ENCODE measurements at regions not wholly inside any gene's neighbourhood (a gene's known extent, or its start where the extent isn't known, plus 50 kb on each side); places are given as distances from the start of the nearest gene placed in this dataset.

DNA sequence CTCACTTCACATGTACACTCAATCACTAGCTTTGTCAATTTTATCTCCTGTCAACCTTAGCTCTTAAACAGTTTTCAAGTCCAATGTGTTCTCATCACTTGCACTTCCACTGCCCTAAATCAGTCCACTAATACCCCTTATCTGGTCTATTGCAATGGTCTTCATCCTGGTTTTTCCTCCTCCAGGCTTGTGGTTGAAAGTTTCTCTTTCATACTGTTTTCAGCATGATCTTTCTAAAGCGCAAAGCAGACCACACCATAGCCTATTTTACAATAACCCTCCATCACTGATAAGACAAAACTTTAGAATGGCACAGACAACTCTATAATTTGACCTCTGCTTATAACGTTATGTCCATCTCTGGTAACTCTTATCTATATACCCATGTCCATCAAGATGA is 62.0 kb upstream of the DDHD1 start:
- no peaks in the 10 kb centered on the region for H3K27me3 ChIP-seq
- no peak overlapping the region for H3K27ac ChIP-seq
- H3K9me3 ChIP-seq = no peaks in the 10 kb centered on the region
- H3K4me3 ChIP-seq = no peak overlapping the region
- intact Hi-C loops (cut with DNase I) = no loop called here
- TF ChIP-seq, protein P1, sequence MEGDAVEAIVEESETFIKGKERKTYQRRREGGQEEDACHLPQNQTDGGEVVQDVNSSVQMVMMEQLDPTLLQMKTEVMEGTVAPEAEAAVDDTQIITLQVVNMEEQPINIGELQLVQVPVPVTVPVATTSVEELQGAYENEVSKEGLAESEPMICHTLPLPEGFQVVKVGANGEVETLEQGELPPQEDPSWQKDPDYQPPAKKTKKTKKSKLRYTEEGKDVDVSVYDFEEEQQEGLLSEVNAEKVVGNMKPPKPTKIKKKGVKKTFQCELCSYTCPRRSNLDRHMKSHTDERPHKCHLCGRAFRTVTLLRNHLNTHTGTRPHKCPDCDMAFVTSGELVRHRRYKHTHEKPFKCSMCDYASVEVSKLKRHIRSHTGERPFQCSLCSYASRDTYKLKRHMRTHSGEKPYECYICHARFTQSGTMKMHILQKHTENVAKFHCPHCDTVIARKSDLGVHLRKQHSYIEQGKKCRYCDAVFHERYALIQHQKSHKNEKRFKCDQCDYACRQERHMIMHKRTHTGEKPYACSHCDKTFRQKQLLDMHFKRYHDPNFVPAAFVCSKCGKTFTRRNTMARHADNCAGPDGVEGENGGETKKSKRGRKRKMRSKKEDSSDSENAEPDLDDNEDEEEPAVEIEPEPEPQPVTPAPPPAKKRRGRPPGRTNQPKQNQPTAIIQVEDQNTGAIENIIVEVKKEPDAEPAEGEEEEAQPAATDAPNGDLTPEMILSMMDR (IDR thresholded peaks at IDR 0.05) = no peak
- no peak for DNase-seq
- no peaks in the 10 kb centered on the region for H3K36me3 ChIP-seq
- H3K9ac ChIP-seq (ENCODE audit: low read depth in 2 of 2, low read length in 2 of 2) = no peak overlapping the region
- H3K4me1 ChIP-seq = peaks cover 9% of the 10 kb centered on the region

DNA sequence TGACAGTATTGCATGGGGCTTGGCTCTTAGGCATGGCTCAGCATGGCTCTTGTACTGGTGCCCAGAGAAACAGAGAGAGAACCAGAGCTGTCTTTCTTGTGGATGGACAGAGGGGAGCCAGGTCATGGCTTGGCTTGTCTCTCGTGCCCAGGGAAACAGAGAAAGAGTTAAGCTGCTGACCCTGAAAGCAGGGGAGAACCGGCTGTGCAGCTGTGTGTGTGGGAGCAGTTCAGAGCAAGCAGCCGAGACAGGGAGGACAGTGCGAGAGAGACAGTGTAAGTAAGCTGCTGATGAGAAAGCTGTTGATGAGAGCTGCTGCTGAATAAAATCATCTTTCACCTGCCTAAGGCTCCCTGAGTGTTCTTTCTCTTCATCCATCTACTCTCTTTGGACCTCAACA is 61.3 kb upstream of the DDHD1 start:
- Histone ChIP-seq H3K9ac (ENCODE audit: low read depth in 2 of 2, low read length in 2 of 2) (no peak overlapping the region), H3K27me3 (no peaks in the 10 kb centered on the region), H3K4me1 (peaks cover 9% of the 10 kb centered on the region), H3K27ac (no peak overlapping the region), H3K9me3 (no peaks in the 10 kb centered on the region), H3K36me3 (no peaks in the 10 kb centered on the region), H3K4me3 (no peak overlapping the region)
- intact Hi-C loops (cut with DNase I) = no loop called here
- no peak for DNase-seq
- TF ChIP-seq, protein P1 (IDR thresholded peaks at IDR 0.05) = no peak

DNA sequence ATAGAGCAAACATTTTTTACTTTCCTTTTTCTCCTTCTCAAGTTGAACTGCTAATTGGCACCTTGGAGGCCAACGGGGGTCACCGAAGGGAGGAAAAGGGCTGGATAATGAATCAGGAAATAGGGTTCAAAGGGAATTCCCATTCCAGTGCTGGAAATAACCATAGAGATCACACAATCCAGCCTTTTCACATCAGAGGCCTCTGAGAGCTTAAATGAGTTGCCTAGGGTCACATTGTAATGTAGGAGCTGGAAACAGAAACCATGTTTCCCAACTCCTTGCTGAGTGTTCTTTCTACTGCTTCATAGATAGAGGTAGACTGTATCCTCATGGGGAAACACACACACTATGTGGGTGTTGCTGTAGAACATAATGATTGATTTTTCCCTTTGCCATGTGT is 60.6 kb upstream of the DDHD1 start:
- intact Hi-C loops (cut with DNase I) = no loop called here
- Histone ChIP-seq H3K9me3 (no peaks in the 10 kb centered on the region), H3K4me1 (peaks cover 7% of the 10 kb centered on the region), H3K27ac (no peak overlapping the region), H3K27me3 (no peaks in the 10 kb centered on the region), H3K4me3 (no peak overlapping the region), H3K36me3 (no peaks in the 10 kb centered on the region), H3K9ac (ENCODE audit: low read depth in 2 of 2, low read length in 2 of 2) (no peak overlapping the region)
- no peak for DNase-seq
- TF ChIP-seq, protein P1 (IDR thresholded peaks at IDR 0.05) = no peak

DNA sequence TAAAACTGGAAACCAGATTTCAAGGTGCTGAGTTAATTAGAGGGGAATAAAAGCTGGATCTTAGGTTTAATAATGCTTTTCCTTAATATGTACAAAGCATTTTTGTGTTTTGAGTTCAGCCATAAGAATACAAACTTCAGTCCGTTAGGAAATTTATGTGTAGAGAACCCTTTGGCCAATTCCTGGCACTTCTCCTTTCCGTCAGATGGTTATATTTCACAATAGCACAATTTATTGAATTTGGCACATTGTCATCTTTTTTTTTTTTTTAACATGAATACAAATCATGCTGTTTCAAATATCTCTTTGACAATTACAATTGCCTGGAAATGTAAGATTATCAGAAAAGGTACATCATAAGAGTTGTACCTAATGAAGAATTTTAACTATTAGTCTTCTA is 56.2 kb upstream of the DDHD1 start:
- Histone ChIP-seq H3K9ac (ENCODE audit: low read depth in 2 of 2, low read length in 2 of 2) (no peak overlapping the region), H3K27ac (no peak overlapping the region), H3K27me3 (no peaks in the 10 kb centered on the region), H3K4me3 (no peak overlapping the region), H3K36me3 (no peaks in the 10 kb centered on the region), H3K9me3 (no peaks in the 10 kb centered on the region), H3K4me1 (no peaks in the 10 kb centered on the region)
- TF ChIP-seq, protein P1 (IDR thresholded peaks at IDR 0.05) = no peak
- no peak for DNase-seq
- intact Hi-C loops (cut with DNase I) = no loop called here

All from colonic mucosa (tissue), 4 donors.